Parathyroid adenoma (tissue), 2 donors: ENCODE measurements at regions not wholly inside any gene's neighbourhood (a gene's known extent, or its start where the extent isn't known, plus 50 kb on each side); places are given as distances from the start of the nearest gene placed in this dataset.

Experiments
- H2AFZ ChIP-seq: fragments of 300-600 bp; sonication (generic); one replicate; pipeline ENCODE4 v1.7.0; 2017; ENCODE audit warnings: antibody characterized with exemption, mild to moderate bottlenecking
- H3K27ac ChIP-seq: fragments of 300-600 bp; sonication (generic); one replicate; pipeline ENCODE4 v1.7.0; 2017
- H3K27me3 ChIP-seq: fragments of 300-600 bp; sonication (generic); one replicate; pipeline ENCODE4 v1.7.0; 2017; ENCODE audit warnings: low read length; ENCODE audit not compliant: control insufficient read depth, insufficient read depth
- H3K36me3 ChIP-seq: fragments of 300-600 bp; sonication (generic); one replicate; pipeline ENCODE4 v1.7.0; 2017; ENCODE audit warnings: low read length; ENCODE audit not compliant: control insufficient read depth, insufficient read depth
- H3K4me1 ChIP-seq: fragments of 300-600 bp; sonication (generic); one replicate; pipeline ENCODE4 v1.7.0; 2017; ENCODE audit warnings: control low read depth
- H3K4me2 ChIP-seq: fragments of 300-600 bp; sonication (generic); one replicate; pipeline ENCODE4 v1.7.0; 2017; ENCODE audit warnings: low read length
- H3K4me3 ChIP-seq: fragments of 300-600 bp; sonication (generic); one replicate; pipeline ENCODE4 v1.7.0; 2017; ENCODE audit warnings: low read depth, low read length
- H3K79me2 ChIP-seq: fragments of 300-600 bp; sonication (generic); one replicate; pipeline ENCODE4 v1.7.0; 2017; ENCODE audit warnings: control low read depth
- H3K9ac ChIP-seq: fragments of 300-600 bp; sonication (generic); one replicate; pipeline ENCODE4 v1.7.0; 2017; ENCODE audit warnings: mild to moderate bottlenecking
- H3K9me3 ChIP-seq: fragments of 300-600 bp; sonication (generic); one replicate; pipeline ENCODE4 v1.7.0; 2017; ENCODE audit warnings: low read length; ENCODE audit not compliant: control insufficient read depth
- CTCF ChIP-seq: fragments of 300-600 bp; sonication (generic); IDR thresholded peaks from one replicate; pipeline ENCODE4 v1.7.0; 2017; ENCODE audit warnings: antibody characterized with exemption, mild to moderate bottlenecking
- donor health status: primary hyperparathyroidism.

GRCh38 chr17:79519601-79520000 lies 91.2 kb downstream of the RBFOX3 start:
- Histone ChIP-seq H3K4me3 (no peak overlapping the region), H3K27me3 (peaks cover 3% of the 10 kb centered on the region), H3K4me2 (no peak overlapping the region), H3K79me2 (no peaks in the 10 kb centered on the region), H3K9ac (no peak overlapping the region), H3K36me3 (no peaks in the 10 kb centered on the region), H2AFZ (no peak overlapping the region), H3K4me1 (no peaks in the 10 kb centered on the region), H3K9me3 (no peaks in the 10 kb centered on the region), H3K27ac (no peak overlapping the region)
- TF ChIP-seq CTCF = no peak

- H3K27me3 ChIP-seq = peaks cover 3% of the 10 kb centered on the region
Measured at GRCh38 chr17:79518585-79519523, 92.0 kb downstream of the RBFOX3 start.

GRCh38 chr17:79517827-79518584 lies 92.8 kb downstream of the RBFOX3 start:
- Histone ChIP-seq H3K4me3 (no peak overlapping the region), H2AFZ (no peak overlapping the region), H3K4me2 (no peak overlapping the region), H3K27me3 (peaks cover 3% of the 10 kb centered on the region), H3K9me3 (no peaks in the 10 kb centered on the region), H3K27ac (no peak overlapping the region), H3K9ac (no peak overlapping the region), H3K79me2 (no peaks in the 10 kb centered on the region), H3K4me1 (no peaks in the 10 kb centered on the region), H3K36me3 (no peaks in the 10 kb centered on the region)
- TF ChIP-seq CTCF = no peak

More at GRCh38 chr17:79518585-79519523, 92.0 kb downstream of the RBFOX3 start:
- Histone ChIP-seq H3K4me1 (no peaks in the 10 kb centered on the region), H3K4me2 (no peak overlapping the region), H3K9ac (no peak overlapping the region), H3K36me3 (no peaks in the 10 kb centered on the region), H3K27ac (no peak overlapping the region), H3K4me3 (no peak overlapping the region), H3K79me2 (no peaks in the 10 kb centered on the region), H3K9me3 (no peaks in the 10 kb centered on the region), H2AFZ (no peak overlapping the region)
- TF ChIP-seq CTCF = no peak

- Histone ChIP-seq H3K79me2 (no peaks in the 10 kb centered on the region), H3K27me3 (peaks cover 3% of the 10 kb centered on the region), H2AFZ (no peak overlapping the region), H3K36me3 (no peaks in the 10 kb centered on the region), H3K4me1 (no peaks in the 10 kb centered on the region), H3K27ac (no peak overlapping the region), H3K4me2 (no peak overlapping the region), H3K9ac (no peak overlapping the region), H3K9me3 (no peaks in the 10 kb centered on the region), H3K4me3 (no peak overlapping the region)
- no peak for TF ChIP-seq CTCF
Measured at GRCh38 chr17:79515646-79516571, 94.9 kb downstream of the RBFOX3 start.
